ENCODE measurements at regions not wholly inside any gene's neighbourhood (a gene's known extent, or its start where the extent isn't known, plus 50 kb on each side); places are given as distances from the start of the nearest gene placed in this dataset.

GRCh38 chr13:87878706-87879105, 207.5 kb downstream of the SLITRK5 start:
- Histone ChIP-seq H3K27ac (no peak overlapping the region), H3K36me3 (no peaks in the 10 kb centered on the region), H3K4me1 (no peaks in the 10 kb centered on the region), H3K9me3 (no peaks in the 10 kb centered on the region), H3K4me3 (no peak overlapping the region), H3K27me3 (no peaks in the 10 kb centered on the region)
- FAIRE-seq (no peak), ATAC-seq (no peak), DNase-seq (no peak)
- TF ChIP-seq CTCF (IDR thresholded peaks at IDR 0.05) = no peak
- intact Hi-C loops (cut with DNase I) = no loop called here

- intact Hi-C loops (cut with DNase I) = no loop called here
Observed at GRCh38 chr13:87884884-87885283, 213.7 kb downstream of the SLITRK5 start.

GRCh38 chr13:87887459-87888123, 216.4 kb downstream of the SLITRK5 start:
- Histone ChIP-seq H3K36me3 (no peaks in the 10 kb centered on the region), H3K27me3 (no peaks in the 10 kb centered on the region), H3K4me3 (no peak overlapping the region), H3K9me3 (no peaks in the 10 kb centered on the region), H3K4me1 (no peaks in the 10 kb centered on the region), H3K27ac (no peak overlapping the region)
- 66 to 73% methylated on average over 6 of the region's 6 CpGs for WGBS, 2 donors
- intact Hi-C loops (cut with DNase I) = no loop called here
- TF ChIP-seq CTCF (IDR thresholded peaks at IDR 0.05) = no peak
- FAIRE-seq = no peak
- no peak for ATAC-seq
- no peak for DNase-seq

More at GRCh38 chr13:87884884-87885283, 213.7 kb downstream of the SLITRK5 start:
- ATAC-seq (peak in 2 of 4 donors; percentile 28 to 30), FAIRE-seq (no peak), DNase-seq (no peak)
- no peak for TF ChIP-seq CTCF (IDR thresholded peaks at IDR 0.05)
- H3K36me3 ChIP-seq = no peaks in the 10 kb centered on the region
- no peaks in the 10 kb centered on the region for H3K9me3 ChIP-seq
- H3K4me1 ChIP-seq = no peaks in the 10 kb centered on the region
- WGBS, 2 donors = 58 to 67% methylated on average over 5 of the region's 5 CpGs
- H3K4me3 ChIP-seq = no peak overlapping the region
- H3K27me3 ChIP-seq = no peaks in the 10 kb centered on the region
- H3K27ac ChIP-seq = no peak overlapping the region

- WGBS, 2 donors = 22 to 25% methylated on average over 2 of the region's 2 CpGs
- DNase-seq = no peak
- no peak overlapping the region for H3K27ac ChIP-seq
- intact Hi-C loops (cut with DNase I) = no loop called here
- no peaks in the 10 kb centered on the region for H3K9me3 ChIP-seq
- TF ChIP-seq CTCF (IDR thresholded peaks at IDR 0.05) = no peak
- H3K27me3 ChIP-seq = no peaks in the 10 kb centered on the region
- H3K4me1 ChIP-seq = no peaks in the 10 kb centered on the region
- no peak for FAIRE-seq
- no peak for ATAC-seq
- H3K36me3 ChIP-seq = no peaks in the 10 kb centered on the region
- no peak overlapping the region for H3K4me3 ChIP-seq
Observed at GRCh38 chr13:87889254-87889653, 218.1 kb downstream of the SLITRK5 start.

- Histone ChIP-seq H3K27me3 (no peaks in the 10 kb centered on the region), H3K4me1 (no peaks in the 10 kb centered on the region), H3K36me3 (no peaks in the 10 kb centered on the region), H3K9me3 (no peaks in the 10 kb centered on the region), H3K4me3 (no peak overlapping the region), H3K27ac (no peak overlapping the region)
- no peak for TF ChIP-seq CTCF (IDR thresholded peaks at IDR 0.05)
- no peak for DNase-seq
- FAIRE-seq = no peak
- no peak for ATAC-seq
- intact Hi-C loops (cut with DNase I) = no loop called here
Observed at GRCh38 chr13:87893186-87893585, 222.0 kb downstream of the SLITRK5 start.
